Activated naive CD4-positive, alpha-beta T cell treated with anti-CD3 and anti-CD28 coated beads, Interleukin-2, amount 50 U/mL, for 16 hours (primary cell): ENCODE measurements at regions not wholly inside any gene's neighbourhood (a gene's known extent, or its start where the extent isn't known, plus 50 kb on each side); places are given as distances from the start of the nearest gene placed in this dataset.

Experiments
- DNase-seq: peaks from one replicate; pipeline ENCODE4 v3.0.0-alpha.2; 2020

GRCh38 chr2:16328521-16329190 is 337.0 kb downstream of the CYRIA start:
- DNase-seq = no peak

GRCh38 chr2:16327326-16327725 is 338.3 kb downstream of the CYRIA start:
- DNase-seq = no peak

GRCh38 chr2:16326711-16327300 is 338.8 kb downstream of the CYRIA start:
- DNase-seq = no peak

- no peak for DNase-seq
Observed at GRCh38 chr2:16325976-16326510, 339.6 kb downstream of the CYRIA start.

- no peak for DNase-seq
Observed at GRCh38 chr2:16325016-16325975, 340.3 kb downstream of the CYRIA start.

- no peak for DNase-seq
Observed at GRCh38 chr2:16324544-16324937, 341.1 kb downstream of the CYRIA start.

- no peak for DNase-seq
Observed at GRCh38 chr2:16323551-16324543, 341.8 kb downstream of the CYRIA start.

GRCh38 chr2:16323126-16323520 is 342.5 kb downstream of the CYRIA start:
- no peak for DNase-seq

- no peak for DNase-seq
Observed at GRCh38 chr2:16322308-16323125, 343.1 kb downstream of the CYRIA start.

GRCh38 chr2:16321872-16322271 is 343.8 kb downstream of the CYRIA start:
- DNase-seq = no peak

- no peak for DNase-seq
Observed at GRCh38 chr2:16321256-16321655, 344.4 kb downstream of the CYRIA start.

GRCh38 chr2:16320716-16321115 is 344.9 kb downstream of the CYRIA start:
- no peak for DNase-seq

GRCh38 chr2:16319551-16320121 is 346.0 kb downstream of the CYRIA start:
- no peak for DNase-seq

- no peak for DNase-seq
Observed at GRCh38 chr2:16318474-16319195, 347.0 kb downstream of the CYRIA start.

- no peak for DNase-seq
Observed at GRCh38 chr2:16318051-16318450, 347.6 kb downstream of the CYRIA start.

GRCh38 chr2:16317211-16317830 is 348.3 kb downstream of the CYRIA start:
- no peak for DNase-seq

- no peak for DNase-seq
Observed at GRCh38 chr2:16316456-16317210, 349.0 kb downstream of the CYRIA start.

GRCh38 chr2:16315908-16316307 is 349.7 kb downstream of the CYRIA start:
- DNase-seq = no peak

- no peak for DNase-seq
Observed at GRCh38 chr2:16315458-16315835, 350.2 kb downstream of the CYRIA start.
